Aorta (tissue), 5 donors: ENCODE measurements at regions not wholly inside any gene's neighbourhood (a gene's known extent, or its start where the extent isn't known, plus 50 kb on each side); places are given as distances from the start of the nearest gene placed in this dataset.

Experiments used
- ATAC-seq: fragments of 200-7000 bp; cut with Tn5 transposase; one replicate; pipeline ENCODE4 v1.9.1; 2022; ENCODE audit warnings: moderate library complexity; ENCODE audit not compliant: low FRiP score
- DNase-seq, 2 donors: peaks; one replicate each; pipeline ENCODE4 v3.0.0-alpha.2; 2020
- H3K27ac ChIP-seq, 2 donors: one replicate each; pipeline ENCODE4 v1.5.1; 2013; ENCODE audit warnings: low read length in 2 of 2, mild to moderate bottlenecking in 2 of 2, moderate library complexity in 2 of 2, control low read depth in 1 of 2, inconsistent platforms in 1 of 2, low read depth in 1 of 2
- H3K27me3 ChIP-seq, 2 donors: one replicate each; pipeline ENCODE4 v1.6.1; 2013; ENCODE audit warnings: control low read depth in 1 of 2, low read length in 1 of 2, mild to moderate bottlenecking in 1 of 2, moderate library complexity in 1 of 2; ENCODE audit not compliant: insufficient read depth in 2 of 2, control insufficient read depth in 1 of 2
- H3K36me3 ChIP-seq, 2 donors: one replicate each; pipeline ENCODE4 v1.6.1; 2013; ENCODE audit warnings: control low read depth in 1 of 2, low read length in 1 of 2, mild to moderate bottlenecking in 1 of 2; ENCODE audit not compliant: insufficient read depth in 2 of 2, control insufficient read depth in 1 of 2
- H3K4me1 ChIP-seq, 2 donors: one replicate each; pipeline ENCODE4 v1.6.1; 2013; ENCODE audit warnings: low read length in 2 of 2, control low read depth in 1 of 2, mild to moderate bottlenecking in 1 of 2, moderate library complexity in 1 of 2; ENCODE audit not compliant: insufficient read depth in 2 of 2, control insufficient read depth in 1 of 2
- H3K4me3 ChIP-seq, 2 donors: one replicate each; pipeline ENCODE4 v1.5.1; 2013; ENCODE audit warnings: low read length in 2 of 2, control low read depth in 1 of 2, mild to moderate bottlenecking in 1 of 2
- H3K9me3 ChIP-seq: one replicate; pipeline ENCODE4 v1.6.1; 2013; ENCODE audit warnings: mild to moderate bottlenecking, low read length; ENCODE audit not compliant: control insufficient read depth
- WGBS, 2 donors: extraction: QIAGEN DNeasy Blood & Tissue Kit; methylation state at CpG; one replicate each; pipeline ENCODE4 v1.1.7; 2013; 5-methylcytosine and 5-hydroxymethylcytosine counted together
- intact Hi-C, 2 donors: fragments of 100-400 bp; cut with DNase I; formaldehyde crosslinking; loops; one replicate each; pipeline versions ENCODE4 v1.14.2 to v1.15.0; 2022
- donor health status: healthy with polysubstance abuse.
- donor health status: Bipolar disorder and iron deficiency.
- donor health status: DM: no; HTN: no; CAD: no.
- donor health status: DM: no; HTN: no; CAD: no.
- donor health status: DM: yes; HTN: yes; CAD: no.

- intact Hi-C loops = loop anchor here in 1 of 2 donors (5.0 kb wide), 2 partner anchors 68 to 77 kb away; partner anchors contain the start of gene KCNJ3
- Histone ChIP-seq H3K9me3 (no peaks in the 10 kb centered on the region), H3K36me3 (no peaks in the 10 kb centered on the region), H3K27me3 (no peaks in the 10 kb centered on the region), H3K27ac (no peak overlapping the region), H3K4me3 (no peak overlapping the region), H3K4me1 (no peaks in the 10 kb centered on the region)
- WGBS, 2 donors = 92 to 94% methylated on average over 5 of the region's 5 CpGs
- DNase-seq (no peak), ATAC-seq (no peak)
These were observed 78.0 kb upstream of the KCNJ3 start for GRCh38 chr2:154620471-154620870.

DNA sequence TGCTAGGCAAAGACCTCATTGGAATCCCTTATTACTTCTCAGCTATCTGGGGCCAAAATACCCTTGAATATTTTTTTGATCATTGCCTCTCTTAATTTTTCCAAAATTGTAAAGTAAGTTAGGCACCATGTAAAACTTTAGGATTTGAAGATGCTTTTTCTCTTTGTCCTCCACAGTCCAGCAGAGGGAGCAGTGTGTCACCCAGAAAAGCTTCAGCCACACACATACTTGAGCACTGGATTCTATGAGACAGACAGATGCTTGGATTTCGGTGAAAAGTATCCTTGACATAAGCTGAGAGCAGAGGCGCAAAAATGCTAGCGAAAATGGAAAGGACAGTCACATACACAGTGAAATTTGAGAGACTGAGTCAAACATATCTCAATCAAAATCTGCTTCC lies 74.7 kb upstream of the KCNJ3 start:
- intact Hi-C loops = loop anchor here in 1 of 2 donors (5.0 kb wide), 2 partner anchors 72 to 73 kb away; partner anchors contain the start of gene KCNJ3
- 10 to 12% methylated on average over 3 of the region's 3 CpGs for WGBS, 2 donors
- no peaks in the 10 kb centered on the region for H3K36me3 ChIP-seq
- H3K27me3 ChIP-seq = no peaks in the 10 kb centered on the region
- no peak overlapping the region for H3K4me3 ChIP-seq
- DNase-seq (peak in 1 of 2 donors; percentile 49), ATAC-seq (peak; percentile 66)
- H3K9me3 ChIP-seq = no peaks in the 10 kb centered on the region
- H3K27ac ChIP-seq = no peak overlapping the region
- no peaks in the 10 kb centered on the region for H3K4me1 ChIP-seq

- peaks cover 0 to 8% of the 10 kb centered on the region in 2 donors for H3K4me1 ChIP-seq
- H3K27ac ChIP-seq = peak overlapping the region in 1 of 2 donors; percentile 28
- H3K36me3 ChIP-seq = no peaks in the 10 kb centered on the region
- H3K9me3 ChIP-seq = no peaks in the 10 kb centered on the region
- no peak overlapping the region for H3K4me3 ChIP-seq
- no peaks in the 10 kb centered on the region for H3K27me3 ChIP-seq
- intact Hi-C loops = loop anchor here in 1 of 2 donors (5.0 kb wide), 1 partner anchor 50 kb away; no protein-coding TSS in a partner anchor
- DNase-seq = no peak
- no peak for ATAC-seq
These were observed 61.0 kb upstream of the KCNJ3 start for GRCh38 chr2:154637456-154637855.

DNA sequence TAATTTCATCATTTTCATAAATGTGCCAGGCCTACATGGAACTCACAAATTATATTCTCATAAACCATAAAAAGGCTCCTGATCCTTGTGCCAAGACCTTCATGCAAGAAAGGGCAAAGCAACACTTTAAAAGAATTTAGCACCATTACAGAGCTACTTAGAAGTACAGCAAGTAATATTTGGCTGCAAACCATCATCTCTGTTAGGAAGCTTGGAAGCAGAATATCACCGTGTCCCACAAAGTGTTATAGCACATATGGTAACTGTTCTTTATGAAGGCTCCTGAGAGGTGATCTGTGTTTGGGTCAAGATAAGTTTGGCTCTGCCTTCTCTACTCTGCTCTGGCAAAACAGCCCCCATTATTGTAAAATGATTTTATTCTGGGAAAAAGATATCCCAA lies 59.7 kb upstream of the KCNJ3 start:
- peaks cover 0 to 8% of the 10 kb centered on the region in 2 donors for H3K4me1 ChIP-seq
- H3K36me3 ChIP-seq = no peaks in the 10 kb centered on the region
- 0 to 8% methylated on average over 1 of the region's 1 CpG for WGBS, 2 donors
- ATAC-seq (no peak), DNase-seq (no peak)
- no peak overlapping the region for H3K27ac ChIP-seq
- no peaks in the 10 kb centered on the region for H3K9me3 ChIP-seq
- no peak overlapping the region for H3K4me3 ChIP-seq
- no peaks in the 10 kb centered on the region for H3K27me3 ChIP-seq
- intact Hi-C loops = loop anchor here in 1 of 2 donors (5.0 kb wide), 1 partner anchor 49 kb away; no protein-coding TSS in a partner anchor

GRCh38 chr2:154640000-154640399 lies 58.5 kb upstream of the KCNJ3 start:
- Histone ChIP-seq H3K9me3 (no peaks in the 10 kb centered on the region), H3K27me3 (no peaks in the 10 kb centered on the region), H3K36me3 (no peaks in the 10 kb centered on the region), H3K4me3 (no peak overlapping the region), H3K4me1 (peaks cover 0 to 8% of the 10 kb centered on the region in 2 donors), H3K27ac (no peak overlapping the region)
- DNase-seq = no peak
- 78 to 84% methylated on average over 3 of the region's 3 CpGs for WGBS, 2 donors
- ATAC-seq = no peak
- intact Hi-C loops = loop anchor here in 1 of 2 donors (5.0 kb wide), 1 partner anchor 47 kb away; no protein-coding TSS in a partner anchor
